ENCODE measurements at regions not wholly inside any gene's neighbourhood (a gene's known extent, or its start where the extent isn't known, plus 50 kb on each side); places are given as distances from the start of the nearest gene placed in this dataset.

DNA sequence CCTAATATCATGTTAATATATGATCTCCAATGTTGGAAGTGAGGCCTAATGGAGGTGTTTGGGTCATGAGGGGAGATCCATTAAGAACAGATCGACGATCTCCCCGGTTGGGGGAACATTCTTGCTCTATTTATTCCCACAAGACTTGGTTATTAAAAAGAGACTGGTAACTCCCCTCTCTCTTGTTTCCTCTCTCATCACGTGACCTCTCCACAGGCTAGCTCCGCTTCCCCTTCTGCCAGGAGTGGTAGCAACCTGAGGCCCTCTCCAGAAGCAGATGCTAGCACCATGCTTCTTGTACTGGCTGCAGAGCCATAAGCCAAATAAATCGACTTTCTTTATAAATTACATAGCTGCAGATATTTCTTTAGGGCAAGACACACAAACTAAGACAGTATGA, 794.4 kb downstream of the MTRR start:
- no peak for FAIRE-seq
- DNase-seq (ENCODE audit: extremely low spot score, insufficient read length, low read depth): no peak

DNA sequence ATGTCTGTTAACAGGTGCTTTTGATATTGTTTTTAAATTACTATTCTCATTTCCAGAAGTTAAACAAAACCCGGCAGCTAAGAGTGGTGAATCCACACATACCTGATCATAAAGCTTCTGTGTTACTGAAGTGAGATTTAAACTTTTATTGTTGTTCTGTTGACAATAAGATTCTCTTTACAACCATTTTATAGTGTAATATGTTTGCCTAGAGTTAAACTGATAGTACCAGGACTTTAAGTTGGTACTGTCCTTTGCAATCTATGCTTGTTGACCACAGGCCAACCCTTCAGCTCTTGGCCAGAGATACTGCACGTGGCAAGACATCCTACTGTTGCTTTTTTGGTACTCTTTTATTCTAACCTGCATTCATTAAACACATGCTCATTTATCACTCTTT, 806.2 kb downstream of the MTRR start:
- no peak for DNase-seq (ENCODE audit: extremely low spot score, insufficient read length, low read depth)
- FAIRE-seq: no peak

DNA sequence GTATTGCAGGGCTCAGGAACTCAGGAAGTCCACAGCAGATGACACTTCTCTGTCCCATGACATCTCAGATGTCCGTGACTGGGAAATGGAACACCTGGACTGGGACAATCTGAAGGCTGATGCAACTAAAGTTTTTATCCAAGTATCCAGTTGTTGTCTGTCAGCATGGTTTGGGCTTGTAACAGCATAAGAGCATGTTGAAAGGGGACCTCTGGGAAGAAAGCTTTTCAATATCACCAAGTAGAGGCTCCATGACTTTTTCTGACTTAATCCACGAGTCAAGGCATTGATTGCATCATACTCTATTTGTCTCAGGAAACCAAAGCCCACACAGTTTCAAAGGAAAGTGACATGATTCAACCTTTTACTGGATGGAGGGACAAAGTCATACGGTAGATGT, 807.7 kb downstream of the MTRR start:
- DNase-seq (ENCODE audit: extremely low spot score, insufficient read length, low read depth): no peak
- FAIRE-seq: no peak

DNA sequence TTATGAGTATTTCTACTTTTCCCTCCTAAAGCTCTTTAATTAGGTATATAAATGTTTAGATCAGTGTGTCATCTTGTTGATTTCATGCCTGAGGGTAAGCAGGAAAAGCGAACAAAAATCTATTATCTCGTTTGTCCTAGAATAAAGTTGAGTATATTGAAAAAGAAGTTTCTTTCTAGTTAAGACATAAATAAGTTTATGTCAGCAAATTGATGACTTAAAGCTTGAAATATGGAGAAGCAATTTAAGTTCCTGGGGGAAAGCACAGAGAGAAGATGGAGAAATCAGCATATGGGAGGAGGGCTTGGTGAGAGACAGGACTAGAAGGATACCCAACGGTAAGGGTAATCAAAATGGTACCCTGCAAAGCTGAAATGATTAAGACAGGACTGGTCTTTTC, 813.4 kb downstream of the MTRR start:
- no peak for DNase-seq (ENCODE audit: extremely low spot score, insufficient read length, low read depth)
- FAIRE-seq: no peak

DNA sequence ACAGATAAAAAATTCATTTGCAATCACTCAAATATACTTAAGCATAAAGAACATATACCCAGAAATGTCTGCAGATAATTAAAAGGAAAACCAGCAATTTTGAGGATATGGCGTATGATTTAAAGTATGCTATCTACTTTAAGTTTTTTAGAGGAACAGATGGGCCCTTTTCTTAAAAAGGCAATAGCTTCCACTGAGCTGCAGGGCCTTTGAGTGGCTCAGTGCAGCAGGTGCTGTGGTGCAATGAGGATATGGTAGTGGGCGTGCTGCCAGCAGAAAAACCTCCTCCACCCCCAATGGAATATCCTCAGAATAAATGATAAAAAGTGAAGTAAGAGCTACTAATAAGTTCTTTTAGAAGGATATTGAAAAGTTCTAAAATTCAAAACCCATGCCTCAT, 814.5 kb downstream of the MTRR start:
- FAIRE-seq: no peak
- no peak for DNase-seq (ENCODE audit: extremely low spot score, insufficient read length, low read depth)

DNA sequence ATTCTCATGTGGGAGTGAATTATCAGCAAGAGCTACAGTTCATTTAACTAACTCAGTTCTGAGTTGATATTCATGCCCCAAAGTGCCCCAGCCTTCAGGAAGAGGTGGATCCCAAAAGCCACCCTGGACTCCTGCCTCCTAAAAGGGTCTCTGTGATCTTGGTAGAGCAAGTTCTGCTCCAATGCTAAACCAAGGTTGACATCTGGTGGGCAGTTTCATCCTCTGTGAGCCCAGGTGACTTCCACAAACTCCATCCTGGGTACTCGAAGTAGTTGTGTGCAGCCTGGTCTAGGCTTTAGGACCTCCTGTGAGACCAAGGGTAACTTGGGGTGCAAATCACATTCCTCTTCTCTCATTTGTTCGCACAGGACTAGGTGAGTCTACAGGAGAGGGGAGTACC, 816.8 kb downstream of the MTRR start:
- no peak for FAIRE-seq
- no peak for DNase-seq (ENCODE audit: extremely low spot score, insufficient read length, low read depth)

DNA sequence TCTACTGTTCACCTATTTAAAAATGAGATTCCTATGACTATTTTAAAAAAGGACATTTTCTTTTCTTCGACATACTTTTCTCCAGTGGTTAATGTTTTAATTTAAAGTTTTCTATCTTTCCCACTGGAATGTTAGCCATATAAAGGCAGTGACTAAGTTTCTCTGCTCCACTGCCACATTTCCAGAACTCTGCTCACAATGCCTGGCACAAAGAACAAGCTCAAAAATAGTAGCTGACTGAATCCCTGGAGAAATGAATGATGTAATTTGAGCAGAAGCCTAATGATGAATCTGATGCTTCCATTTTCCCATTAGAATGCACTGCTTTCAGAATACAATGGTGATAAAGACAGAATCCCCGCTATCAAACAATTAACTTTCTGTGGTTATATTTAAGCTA, 817.8 kb downstream of the MTRR start:
- FAIRE-seq (no peak), DNase-seq (ENCODE audit: extremely low spot score, insufficient read length, low read depth) (no peak)

DNA sequence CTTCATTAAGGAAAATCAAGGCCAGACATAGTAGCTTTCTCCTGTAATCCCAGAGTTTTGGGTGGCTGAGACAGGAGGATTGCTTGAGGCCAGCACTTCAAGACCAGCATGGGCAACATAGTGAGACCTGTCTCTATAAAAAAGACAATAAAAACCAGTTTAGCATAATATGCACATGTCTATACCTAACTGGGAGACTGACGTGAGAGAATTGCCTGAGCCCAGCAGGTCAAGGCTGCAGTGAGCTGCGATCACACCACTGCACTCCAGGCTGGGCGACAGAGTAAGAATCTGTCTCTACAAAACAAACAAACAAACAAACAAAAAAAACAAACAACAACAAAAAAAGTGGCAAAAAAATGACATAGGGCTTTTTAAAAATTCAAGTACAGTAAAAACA, 820.8 kb downstream of the MTRR start:
- no peak for FAIRE-seq
- no peak for DNase-seq (ENCODE audit: extremely low spot score, insufficient read length, low read depth)

DNA sequence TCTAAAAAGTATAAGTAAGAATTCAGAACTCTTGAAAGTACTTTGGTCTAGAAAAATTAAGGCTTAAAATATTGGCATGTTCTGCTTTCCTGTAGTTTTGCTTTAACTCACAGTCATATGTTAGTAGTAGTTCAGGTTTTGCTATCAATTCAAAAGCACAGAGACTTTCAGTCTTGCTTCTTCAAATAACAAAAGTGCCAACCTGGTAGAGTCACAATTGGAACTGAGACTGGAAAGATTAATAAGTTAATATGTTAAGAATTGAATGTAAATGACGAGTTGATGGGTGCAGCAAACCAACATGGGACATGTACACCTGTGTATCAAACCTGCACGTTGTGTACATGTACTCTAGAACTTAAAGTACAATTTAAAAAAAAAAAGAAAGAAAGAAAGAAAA, 822.3 kb downstream of the MTRR start:
- DNase-seq (ENCODE audit: extremely low spot score, insufficient read length, low read depth) (no peak), FAIRE-seq (no peak)

DNA sequence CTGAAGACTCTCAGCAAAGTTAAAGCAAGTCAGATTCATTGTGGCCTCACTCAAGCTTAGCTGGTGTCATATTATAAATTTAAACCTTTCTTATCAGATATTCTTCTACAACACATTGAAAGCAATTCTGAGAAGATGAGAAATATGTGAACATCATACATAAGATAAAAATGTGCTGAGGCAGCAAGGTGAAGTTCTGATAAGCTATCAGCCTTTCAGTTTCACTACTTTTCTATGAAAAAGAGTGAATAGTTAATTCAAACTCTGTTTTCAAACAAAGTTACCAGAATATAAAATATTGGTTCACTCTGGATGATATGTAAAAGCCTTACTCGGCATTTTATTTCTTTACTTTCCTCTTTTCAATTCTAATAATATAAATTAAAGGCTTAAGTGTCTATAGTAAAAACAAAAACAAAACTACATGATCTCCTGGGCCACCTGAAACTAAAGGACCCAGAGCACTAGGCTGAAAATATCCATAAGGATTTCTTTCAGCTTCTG, 824.4 kb downstream of the MTRR start:
- FAIRE-seq: no peak
- no peak for DNase-seq (ENCODE audit: extremely low spot score, insufficient read length, low read depth)

DNA sequence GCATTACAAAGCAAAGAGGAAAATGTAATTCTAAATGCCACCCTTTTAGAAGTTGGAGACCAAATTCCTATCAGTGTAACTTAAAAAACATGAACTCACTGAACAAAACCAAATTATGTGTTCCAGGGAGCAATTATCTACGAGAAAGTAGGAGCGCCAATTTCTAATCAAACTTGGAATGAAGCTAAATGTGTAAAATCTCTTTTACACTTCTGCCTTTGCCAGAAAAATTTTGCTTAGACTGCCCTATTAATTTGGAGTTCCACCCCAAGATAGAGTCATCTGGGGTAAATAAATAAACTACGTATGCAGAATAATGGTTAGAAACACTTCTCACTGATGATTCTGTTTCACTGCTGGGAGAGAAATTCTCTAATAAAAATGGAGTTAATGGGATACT, 825.6 kb downstream of the MTRR start:
- FAIRE-seq (no peak), DNase-seq (ENCODE audit: extremely low spot score, insufficient read length, low read depth) (no peak)

DNA sequence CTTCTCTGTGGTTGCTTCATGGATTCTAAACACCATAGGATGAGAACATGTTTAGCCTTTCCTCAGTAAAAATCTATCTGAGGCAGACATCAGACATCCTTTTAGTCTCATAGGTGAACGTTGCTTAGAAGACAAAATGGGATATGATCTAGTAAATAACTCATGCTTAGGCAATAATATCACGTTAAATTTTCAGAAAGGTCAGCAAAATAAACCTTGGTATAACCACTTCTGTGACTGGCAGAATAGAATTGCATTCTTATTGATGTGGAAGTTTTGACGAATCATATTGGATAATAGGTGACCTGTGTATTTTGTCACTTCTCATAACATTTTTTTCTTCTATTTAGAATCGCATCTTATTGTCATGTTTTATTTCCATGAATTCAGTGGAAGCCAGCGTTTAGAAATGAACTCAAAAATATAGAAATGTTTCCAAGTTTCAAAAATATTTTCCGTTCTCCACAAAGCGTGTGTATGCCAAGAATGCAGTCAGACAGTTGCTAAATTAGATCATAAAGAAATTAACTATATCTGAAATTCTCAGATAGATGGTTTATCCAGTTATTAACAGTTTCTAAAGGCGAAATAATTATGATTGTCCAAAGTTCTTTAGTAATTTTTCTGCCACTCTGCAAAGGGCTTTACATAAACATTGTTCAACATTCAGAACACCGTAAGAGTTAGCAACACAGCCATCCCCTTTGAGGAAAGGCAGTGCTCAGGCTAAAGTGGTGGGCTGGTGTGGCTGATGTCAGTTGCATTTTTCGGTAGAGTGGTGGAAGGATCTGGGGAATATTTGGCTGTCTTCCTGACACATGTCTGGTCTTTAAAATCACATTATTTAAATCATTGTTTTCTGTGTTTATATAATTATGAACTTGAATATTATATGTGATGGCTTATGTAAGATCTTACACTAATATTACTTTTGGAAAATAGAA, 827.2 kb downstream of the MTRR start:
- FAIRE-seq (no peak), DNase-seq (ENCODE audit: extremely low spot score, insufficient read length, low read depth) (no peak)

DNA sequence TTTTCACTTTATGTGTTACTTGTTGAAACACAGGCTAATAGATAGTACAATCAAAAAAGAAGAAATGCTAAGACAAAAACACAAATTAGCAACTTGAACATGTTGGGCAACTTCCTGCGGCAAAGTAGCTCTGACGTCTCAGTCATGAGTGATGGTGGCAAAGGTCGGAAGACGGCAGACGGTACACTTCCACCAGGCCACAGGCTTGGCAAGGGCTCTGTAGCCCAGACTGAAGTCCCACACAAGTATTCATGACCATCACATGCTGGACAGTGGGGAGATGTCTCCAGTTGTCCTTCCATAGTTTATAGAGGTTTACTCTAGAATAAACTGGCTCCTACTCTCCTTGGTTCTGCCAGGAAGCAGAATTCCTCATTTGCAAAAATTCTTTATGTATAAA, 831.3 kb downstream of the MTRR start:
- FAIRE-seq: no peak
- DNase-seq (ENCODE audit: extremely low spot score, insufficient read length, low read depth): no peak

DNA sequence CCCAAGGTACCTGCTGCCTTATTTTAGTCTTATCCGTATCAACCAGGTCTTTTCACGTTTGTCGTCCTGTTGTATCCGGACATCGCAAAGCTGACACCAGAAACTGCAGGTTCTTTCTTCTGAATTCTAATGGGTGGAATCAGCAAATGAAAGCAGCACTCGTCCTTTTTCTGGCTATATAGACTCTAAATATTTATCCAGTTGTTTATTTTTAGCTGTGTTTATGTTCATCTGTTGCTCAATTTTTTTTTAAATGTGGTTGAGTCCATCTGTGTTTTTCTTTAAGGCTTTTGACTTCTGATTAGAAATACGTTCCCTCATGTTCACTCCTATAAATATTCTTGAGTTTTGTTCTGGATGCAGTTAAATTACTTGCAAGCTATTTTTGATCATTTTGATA, 831.7 kb downstream of the MTRR start:
- no peak for DNase-seq (ENCODE audit: extremely low spot score, insufficient read length, low read depth)

DNA sequence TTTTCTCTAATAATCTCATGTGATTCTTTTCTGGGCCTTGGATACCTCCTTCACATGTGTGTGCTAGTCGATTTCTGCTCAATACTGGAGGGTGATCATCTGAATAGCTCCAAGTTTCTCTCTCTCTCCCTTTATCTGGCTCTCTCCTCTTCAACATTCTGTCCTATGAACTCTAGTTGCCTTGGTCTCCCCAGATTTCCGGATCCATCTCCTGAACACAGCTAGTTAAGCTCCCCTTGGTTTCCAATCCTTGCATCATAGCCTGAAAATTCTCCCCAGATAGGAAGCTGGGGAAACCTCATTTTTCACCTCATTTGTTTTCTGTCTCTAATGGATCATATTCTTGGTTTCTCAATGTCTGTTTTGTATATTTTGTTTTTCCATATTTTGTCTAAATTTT, 832.3 kb downstream of the MTRR start:
- DNase-seq (ENCODE audit: extremely low spot score, insufficient read length, low read depth): no peak
- FAIRE-seq: no peak

More for the DNA sequence above, 831.7 kb downstream of the MTRR start:
- FAIRE-seq: no peak

DNA sequence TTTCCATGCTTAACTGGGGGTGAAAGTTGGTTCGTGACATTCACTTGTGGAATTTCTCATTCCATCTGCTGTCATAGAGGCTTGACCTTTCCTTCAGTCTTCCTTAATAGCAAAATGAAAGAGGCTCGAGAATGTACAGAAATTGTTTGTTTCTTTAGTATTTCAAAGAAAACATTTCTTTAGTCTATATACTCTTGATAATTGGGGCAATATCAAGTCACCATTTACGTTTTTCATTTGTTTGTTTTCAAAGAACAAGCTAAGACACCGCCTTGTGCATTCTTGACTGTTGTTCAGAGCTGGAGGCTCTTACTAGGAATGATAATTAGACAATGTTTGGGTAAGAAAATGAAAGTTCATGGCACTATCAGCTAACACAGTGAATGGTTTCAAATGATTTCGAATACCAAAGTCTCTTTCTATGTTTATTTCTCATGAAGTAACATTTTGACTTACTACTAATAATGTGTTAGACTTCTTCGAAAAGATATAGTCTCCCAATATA, 835.4 kb downstream of the SEMA5A start:
- FAIRE-seq (no peak), DNase-seq (ENCODE audit: extremely low spot score, insufficient read length, low read depth) (no peak)

DNA sequence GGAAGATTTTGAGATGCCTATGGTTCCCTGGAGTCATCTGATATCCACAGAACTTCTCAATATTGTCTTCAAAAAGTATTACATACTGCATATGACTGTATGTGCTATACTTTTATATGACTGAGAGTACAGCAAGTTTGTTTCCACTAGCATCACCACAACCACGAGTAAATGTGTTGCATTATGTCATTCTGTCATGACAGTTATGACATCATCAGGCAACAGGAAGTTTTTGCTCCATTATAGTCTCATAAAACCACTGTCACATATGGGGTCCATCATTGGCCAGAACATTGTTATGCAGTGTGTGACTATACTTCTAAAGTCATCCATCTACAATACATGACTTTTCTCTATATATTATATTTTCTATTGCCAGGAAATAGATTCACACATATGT, 831.7 kb downstream of the SEMA5A start:
- DNase-seq (ENCODE audit: extremely low spot score, insufficient read length, low read depth): no peak
- no peak for FAIRE-seq

DNA sequence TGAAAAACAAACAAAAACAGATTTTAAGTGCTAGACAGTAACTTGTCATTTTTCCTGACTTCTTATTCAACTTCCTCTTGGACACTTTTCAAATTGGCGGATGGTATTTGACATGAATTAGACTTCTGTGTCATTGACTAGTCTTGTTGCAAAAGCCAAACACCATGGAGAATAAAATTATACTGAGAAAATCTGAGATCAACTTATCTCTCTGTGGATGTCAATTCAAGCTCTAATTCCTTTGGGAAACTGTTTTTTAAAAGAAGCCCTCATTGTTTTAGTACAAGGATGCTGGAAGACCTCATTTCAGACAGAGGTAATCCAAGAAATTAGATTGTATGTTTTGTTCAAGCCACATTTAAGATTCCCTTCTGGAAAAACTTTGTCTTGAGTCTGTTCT, 831.0 kb downstream of the SEMA5A start:
- no peak for DNase-seq (ENCODE audit: extremely low spot score, insufficient read length, low read depth)
- FAIRE-seq: no peak

DNA sequence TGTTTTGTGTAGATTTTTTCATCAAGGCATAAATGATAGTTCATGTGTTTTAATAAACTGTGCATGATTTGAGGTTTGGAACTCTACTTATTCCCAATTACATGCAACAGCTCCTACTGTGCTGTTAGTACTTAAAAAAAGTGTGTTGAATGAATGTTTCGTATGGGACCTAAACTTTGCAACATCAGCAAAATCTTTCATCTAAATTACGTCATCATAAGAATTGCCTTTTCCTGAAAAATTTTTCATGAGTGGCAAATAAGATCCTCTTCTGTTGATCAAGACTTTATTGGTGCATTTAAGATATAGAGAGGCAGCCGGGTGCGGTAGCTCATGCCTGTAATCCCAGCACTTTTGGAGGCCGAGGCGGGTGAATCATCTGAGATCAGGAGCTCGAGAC, 826.1 kb downstream of the SEMA5A start:
- no peak for FAIRE-seq

DNA sequence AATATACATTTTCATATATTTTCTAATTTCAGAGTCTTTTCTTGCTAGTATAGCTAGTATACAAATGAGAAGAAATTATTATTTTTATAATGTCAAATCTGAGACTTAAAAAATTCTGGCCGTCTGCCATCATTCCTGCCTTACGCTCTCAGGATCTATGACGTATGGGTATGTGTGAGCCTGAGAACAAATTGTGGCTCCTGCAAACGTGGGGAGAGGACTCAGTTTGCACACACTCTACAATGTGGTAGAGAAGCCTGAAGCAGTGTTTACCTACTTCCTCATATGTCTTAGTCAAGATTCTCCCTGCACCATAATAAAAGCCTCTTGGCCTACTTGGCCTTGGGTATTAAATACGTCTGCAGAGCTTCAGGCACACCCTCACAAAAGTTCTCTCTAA, 825.4 kb downstream of the SEMA5A start:
- FAIRE-seq (no peak), DNase-seq (ENCODE audit: extremely low spot score, insufficient read length, low read depth) (no peak)

More for the DNA sequence above, 826.1 kb downstream of the SEMA5A start:
- DNase-seq (ENCODE audit: extremely low spot score, insufficient read length, low read depth): no peak

DNA sequence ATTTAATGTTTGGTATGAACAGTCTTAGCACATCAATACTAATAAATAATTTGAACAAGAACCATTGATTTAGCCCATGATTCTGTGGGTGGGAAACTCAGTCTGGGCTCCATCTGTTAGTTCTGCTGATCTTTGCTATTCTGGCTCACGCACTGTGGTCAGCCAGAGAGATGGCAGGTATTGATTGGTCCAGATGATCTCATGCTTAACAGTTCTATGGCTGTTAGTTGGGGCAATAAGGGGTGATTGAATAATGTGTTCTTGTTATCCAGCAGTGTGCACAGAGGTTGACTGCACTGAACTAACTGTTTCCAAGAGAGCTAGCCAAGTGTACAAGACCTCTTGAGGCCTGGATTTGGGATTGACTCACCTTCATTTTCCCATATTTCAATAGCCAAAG, 824.3 kb downstream of the SEMA5A start:
- DNase-seq (ENCODE audit: extremely low spot score, insufficient read length, low read depth) (no peak), FAIRE-seq (no peak)

All from GM18507 (cell line).